Psoas muscle (tissue), 7 donors: ENCODE measurements at regions not wholly inside any gene's neighbourhood (a gene's known extent, or its start where the extent isn't known, plus 50 kb on each side); places are given as distances from the start of the nearest gene placed in this dataset.

Experiments used
- ATAC-seq, 4 donors: fragments of 200-7000 bp; cut with Tn5 transposase; one replicate each; pipeline ENCODE4 v1.9.1; 2020; ENCODE audit warnings: moderate library complexity in 3 of 4, mild to moderate bottlenecking in 2 of 4
- DNase-seq, 2 donors: peaks; one replicate each; pipeline ENCODE4 v3.0.0-alpha.2; 2020
- H3K27ac ChIP-seq: fragments of 200-600 bp; one replicate; pipeline ENCODE4 v1.8.0; 2022
- H3K27me3 ChIP-seq, 3 donors: fragments of 200-600 bp in 1 of 3; one replicate each; pipeline versions ENCODE4 v1.6.1 to v1.8.0; 2013 to 2022; ENCODE audit warnings: low read length in 2 of 3, mild to moderate bottlenecking in 2 of 3, moderate library complexity in 1 of 3; ENCODE audit not compliant: insufficient read depth in 3 of 3
- H3K36me3 ChIP-seq, 2 donors: fragments of 200-600 bp in 1 of 2; one replicate each; pipeline versions ENCODE4 v1.6.1 to v1.8.0; 2013 to 2022; ENCODE audit warnings: low read depth in 1 of 2, mild to moderate bottlenecking in 1 of 2, moderate library complexity in 1 of 2; ENCODE audit not compliant: insufficient read depth in 1 of 2
- H3K4me1 ChIP-seq: fragments of 200-600 bp; one replicate; pipeline ENCODE4 v1.8.0; 2022
- H3K4me3 ChIP-seq: fragments of 200-600 bp; one replicate; pipeline ENCODE4 v1.8.0; 2022; ENCODE audit warnings: mild to moderate bottlenecking
- H3K9me3 ChIP-seq: fragments of 200-600 bp; one replicate; pipeline ENCODE4 v1.8.0; 2022
- WGBS, 3 donors: extraction: QIAGEN DNeasy Blood & Tissue Kit; methylation state at CpG; one replicate each; pipeline versions ENCODE4 v1.1.6 to v1.1.7; 2013; 5-methylcytosine and 5-hydroxymethylcytosine counted together
- intact Hi-C, 2 donors: fragments of 100-400 bp; cut with DNase I; formaldehyde crosslinking; loops; one replicate each; pipeline versions ENCODE4 v1.11.0 to v1.14.2; 2022
- TF ChIP-seq, protein P1 (sequence below): fragments of 200-600 bp; IDR thresholded peaks from one replicate; pipeline ENCODE4 v1.8.0; 2022; ENCODE audit warnings: antibody characterized with exemption
- donor health status: healthy with polysubstance abuse.
- donor health status: DM: no; HTN: no; CAD: no; lungs with moderate emphysema.
- donor health status: Bipolar disorder and iron deficiency.
- donor health status: healthy.
- donor health status: DM: yes; HTN: yes; CAD: no.
- donor health status: DM: no; HTN: no; CAD: no.
- donor health status: DM: yes; HTN: yes; CAD: no.

DNA sequence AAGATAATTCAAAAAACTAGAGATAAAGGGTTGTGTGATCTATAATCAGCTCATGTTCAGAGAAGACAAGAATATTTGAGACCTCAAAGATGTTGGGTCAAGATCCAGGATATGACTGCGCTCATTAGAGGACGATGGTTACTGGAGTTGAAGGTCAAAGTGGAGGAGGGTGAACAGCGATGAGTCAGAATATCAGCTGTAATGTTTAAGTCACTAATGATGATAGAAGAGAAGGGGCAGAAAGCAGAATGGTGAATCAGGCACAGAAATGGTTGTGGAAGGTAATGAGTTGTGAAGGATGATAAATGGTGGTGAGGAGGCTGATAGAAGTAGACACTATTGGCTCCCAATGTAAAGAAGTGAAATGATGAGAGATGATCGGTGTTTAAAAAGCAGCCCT, 540.3 kb downstream of the INHBA start:
- ATAC-seq (no peak), DNase-seq (no peak)
- Histone ChIP-seq H3K27me3 (no peaks in the 10 kb centered on the region), H3K4me3 (no peak overlapping the region), H3K27ac (no peak overlapping the region), H3K4me1 (no peaks in the 10 kb centered on the region), H3K36me3 (no peaks in the 10 kb centered on the region), H3K9me3 (peaks cover 4% of the 10 kb centered on the region)
- intact Hi-C loops = no loop called here
- 86 to 94% (median 90%) methylated on average over 4 of the region's 4 CpGs for WGBS, 3 donors
- TF ChIP-seq, protein P1, sequence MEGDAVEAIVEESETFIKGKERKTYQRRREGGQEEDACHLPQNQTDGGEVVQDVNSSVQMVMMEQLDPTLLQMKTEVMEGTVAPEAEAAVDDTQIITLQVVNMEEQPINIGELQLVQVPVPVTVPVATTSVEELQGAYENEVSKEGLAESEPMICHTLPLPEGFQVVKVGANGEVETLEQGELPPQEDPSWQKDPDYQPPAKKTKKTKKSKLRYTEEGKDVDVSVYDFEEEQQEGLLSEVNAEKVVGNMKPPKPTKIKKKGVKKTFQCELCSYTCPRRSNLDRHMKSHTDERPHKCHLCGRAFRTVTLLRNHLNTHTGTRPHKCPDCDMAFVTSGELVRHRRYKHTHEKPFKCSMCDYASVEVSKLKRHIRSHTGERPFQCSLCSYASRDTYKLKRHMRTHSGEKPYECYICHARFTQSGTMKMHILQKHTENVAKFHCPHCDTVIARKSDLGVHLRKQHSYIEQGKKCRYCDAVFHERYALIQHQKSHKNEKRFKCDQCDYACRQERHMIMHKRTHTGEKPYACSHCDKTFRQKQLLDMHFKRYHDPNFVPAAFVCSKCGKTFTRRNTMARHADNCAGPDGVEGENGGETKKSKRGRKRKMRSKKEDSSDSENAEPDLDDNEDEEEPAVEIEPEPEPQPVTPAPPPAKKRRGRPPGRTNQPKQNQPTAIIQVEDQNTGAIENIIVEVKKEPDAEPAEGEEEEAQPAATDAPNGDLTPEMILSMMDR = no peak

DNA sequence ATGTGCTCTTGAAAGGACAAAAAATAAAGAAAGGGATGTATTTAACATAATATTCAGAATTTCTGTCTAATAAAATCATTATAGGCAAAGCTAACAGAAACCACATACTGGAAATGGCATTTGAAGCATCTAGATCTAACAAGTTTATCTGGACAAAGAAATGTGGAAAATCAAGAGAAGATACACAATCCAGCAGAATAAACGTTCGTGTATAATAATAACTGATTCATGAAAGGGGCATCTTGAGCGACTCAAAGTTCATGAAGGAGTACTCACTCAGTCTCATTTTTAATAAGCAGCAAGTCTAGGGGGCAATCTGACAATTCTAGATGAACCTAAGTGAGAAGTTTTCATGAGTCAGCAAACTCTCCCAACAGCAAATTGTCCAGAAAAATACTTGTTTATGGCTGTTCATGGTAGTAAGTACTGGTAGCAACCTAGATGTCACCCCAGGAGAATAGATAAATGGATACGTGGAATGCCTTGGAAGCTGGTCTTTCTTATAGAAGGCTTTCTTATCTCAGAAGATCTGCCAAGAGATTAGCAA, 541.8 kb downstream of the INHBA start:
- no peaks in the 10 kb centered on the region for H3K4me1 ChIP-seq
- TF ChIP-seq, protein P1 = no peak
- intact Hi-C loops = no loop called here
- H3K36me3 ChIP-seq = no peaks in the 10 kb centered on the region
- WGBS, 3 donors = 86 to 90% (median 89%) methylated on average over 4 of the region's 4 CpGs
- DNase-seq (no peak), ATAC-seq (no peak)
- no peak overlapping the region for H3K4me3 ChIP-seq
- peaks cover 4% of the 10 kb centered on the region for H3K9me3 ChIP-seq
- no peak overlapping the region for H3K27ac ChIP-seq
- H3K27me3 ChIP-seq = no peaks in the 10 kb centered on the region

DNA sequence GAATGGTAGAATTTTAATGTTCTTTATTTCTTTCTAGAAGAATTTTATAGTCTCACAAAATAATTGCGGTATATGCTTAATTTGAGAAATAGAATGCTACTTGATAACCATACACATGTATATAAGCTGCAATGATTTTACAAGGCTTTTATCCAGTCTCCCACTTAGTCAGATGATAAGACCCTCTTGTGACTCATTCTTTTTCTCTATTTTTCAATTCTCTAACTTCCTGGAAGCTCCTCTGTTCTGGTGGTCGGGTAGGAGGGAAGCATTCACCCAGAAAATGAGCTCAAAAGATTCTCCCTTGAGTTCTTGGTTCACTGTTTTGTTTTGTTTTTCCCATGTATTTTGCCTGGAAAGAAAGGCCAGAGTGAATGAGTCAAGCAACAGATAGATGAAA, 546.6 kb downstream of the INHBA start:
- WGBS, 3 donors = 62 to 66% (median 63%) methylated on average over 2 of the region's 2 CpGs
- TF ChIP-seq, protein P1 = no peak
- intact Hi-C loops = no loop called here
- no peak for ATAC-seq
- no peak overlapping the region for H3K27ac ChIP-seq
- no peak for DNase-seq
- H3K9me3 ChIP-seq = peaks cover 4% of the 10 kb centered on the region
- H3K4me3 ChIP-seq = no peak overlapping the region
- no peaks in the 10 kb centered on the region for H3K4me1 ChIP-seq
- H3K36me3 ChIP-seq = no peaks in the 10 kb centered on the region
- no peaks in the 10 kb centered on the region for H3K27me3 ChIP-seq

DNA sequence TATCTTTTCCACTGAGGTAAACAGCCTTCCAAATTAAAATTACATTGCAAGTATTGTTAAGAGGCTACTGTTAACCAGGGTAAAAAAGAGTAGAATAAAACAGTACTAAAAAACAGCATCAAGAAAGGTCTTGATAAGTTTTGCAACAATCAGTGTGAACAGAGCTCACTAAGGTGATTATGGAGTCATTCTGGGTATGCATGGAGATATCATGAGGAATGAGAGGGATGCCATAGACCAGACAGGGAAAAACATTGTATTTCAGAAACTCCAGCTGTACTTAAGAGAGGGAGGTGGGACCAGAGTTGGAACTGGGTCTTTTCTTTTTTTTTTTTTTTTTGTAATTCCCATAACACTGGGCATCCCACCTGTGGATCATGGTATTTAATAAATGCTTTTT, 549.6 kb downstream of the INHBA start:
- TF ChIP-seq, protein P1 = no peak
- Histone ChIP-seq H3K4me3 (no peak overlapping the region), H3K27me3 (no peaks in the 10 kb centered on the region), H3K9me3 (no peaks in the 10 kb centered on the region), H3K36me3 (no peaks in the 10 kb centered on the region), H3K4me1 (no peaks in the 10 kb centered on the region), H3K27ac (no peak overlapping the region)
- no peak for DNase-seq
- no peak for ATAC-seq
- intact Hi-C loops = no loop called here

DNA sequence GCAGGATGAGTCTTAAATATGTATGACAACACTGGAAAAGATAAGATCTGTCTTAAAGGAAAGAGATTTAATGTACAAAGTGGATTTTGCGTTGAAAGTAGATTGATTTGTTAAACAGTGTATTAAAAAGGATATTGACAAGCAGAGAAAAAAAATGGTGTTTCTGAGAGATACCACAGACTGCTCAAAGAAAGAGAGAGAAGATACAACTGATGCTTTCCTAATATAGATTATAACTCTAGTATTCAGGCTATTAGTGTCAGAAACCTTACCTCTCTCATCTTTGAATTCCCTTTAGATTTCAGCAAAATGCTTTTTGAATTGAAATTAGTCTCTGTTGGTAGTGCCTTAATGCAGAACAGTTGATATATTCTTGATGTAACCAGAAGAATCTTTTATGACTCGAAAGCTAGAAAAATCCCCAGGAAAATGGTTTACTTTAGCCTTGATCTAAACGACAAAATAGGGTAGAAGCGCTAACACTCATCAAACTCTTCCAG, 550.7 kb downstream of the INHBA start:
- no peaks in the 10 kb centered on the region for H3K4me1 ChIP-seq
- DNase-seq (no peak), ATAC-seq (no peak)
- H3K36me3 ChIP-seq = no peaks in the 10 kb centered on the region
- H3K9me3 ChIP-seq = no peaks in the 10 kb centered on the region
- no peaks in the 10 kb centered on the region for H3K27me3 ChIP-seq
- no peak overlapping the region for H3K4me3 ChIP-seq
- 86 to 89% (median 88%) methylated on average over 4 of the region's 4 CpGs for whole genome bisulfite sequencing, 3 donors
- TF ChIP-seq, protein P1 = no peak
- H3K27ac ChIP-seq = no peak overlapping the region
- intact Hi-C loops = no loop called here
